KBM-7 (cell line): ENCODE measurements at regions not wholly inside any gene's neighbourhood (a gene's known extent, or its start where the extent isn't known, plus 50 kb on each side); places are given as distances from the start of the nearest gene placed in this dataset.
"Not testable (repeated sequence)": the region's sequence is repeated elsewhere in the genome, so short reads cannot be mapped to it uniquely, and the experiment has no call there.

ENCODE experiments used
- DNase-seq: peaks from one replicate; pipeline ENCODE4 v3.0.0-alpha.2; 2015
- in situ Hi-C: fragments of 300-500 bp; cut with MboI; formaldehyde crosslinking; loops from 2 replicates; pipeline ENCODE4 v1.14.3; 2020; ENCODE audit warnings: low sequenced_read_pairs, low pct_unique_long_range_greater_than_20kb, mixed read lengths

DNA sequence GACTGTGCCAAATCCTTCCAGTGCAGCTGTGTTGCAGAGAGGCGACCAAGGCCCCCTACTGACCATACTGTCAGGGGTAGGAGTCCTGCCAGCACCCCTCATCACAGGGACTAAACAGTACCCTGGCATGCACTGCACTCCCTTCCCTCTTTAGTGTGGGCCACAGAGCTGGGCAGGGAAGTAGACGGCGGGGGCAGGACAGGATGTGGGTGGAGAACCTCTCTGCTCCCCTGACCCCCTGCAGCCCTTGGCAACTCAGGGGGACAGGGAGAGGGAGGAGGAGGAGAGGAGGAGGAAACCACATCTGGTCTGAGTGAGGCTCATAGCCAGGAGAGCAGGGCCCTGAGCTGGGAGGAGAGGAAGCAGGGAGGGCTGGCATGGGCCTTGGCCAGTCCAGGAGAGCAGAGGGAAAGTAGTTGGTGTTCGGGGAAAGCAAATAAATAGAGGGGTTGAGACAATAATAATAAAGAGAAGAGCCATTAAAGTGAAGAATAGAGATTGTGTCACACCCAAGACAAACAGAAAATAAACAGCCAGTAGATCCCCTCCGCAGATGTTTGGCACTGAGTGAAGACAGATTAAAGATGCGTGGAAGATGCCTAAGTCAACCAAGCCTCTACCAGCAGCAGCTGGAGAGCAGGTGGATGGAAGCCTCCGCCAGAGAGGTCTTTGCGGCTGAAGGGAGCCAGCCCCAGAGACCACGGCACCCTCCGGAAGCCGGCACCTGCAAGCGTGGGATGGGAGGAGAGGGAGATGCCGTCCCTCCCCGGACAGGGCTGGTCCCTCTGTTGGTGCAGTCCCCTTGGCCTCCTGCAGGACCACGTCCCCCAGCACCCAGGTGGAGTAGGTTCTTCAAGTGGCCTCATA lies 61.5 kb downstream of the RPUSD4 start:
- in situ Hi-C loops, result no loop called here
- DNase-seq, result peak; percentile 33

DNA sequence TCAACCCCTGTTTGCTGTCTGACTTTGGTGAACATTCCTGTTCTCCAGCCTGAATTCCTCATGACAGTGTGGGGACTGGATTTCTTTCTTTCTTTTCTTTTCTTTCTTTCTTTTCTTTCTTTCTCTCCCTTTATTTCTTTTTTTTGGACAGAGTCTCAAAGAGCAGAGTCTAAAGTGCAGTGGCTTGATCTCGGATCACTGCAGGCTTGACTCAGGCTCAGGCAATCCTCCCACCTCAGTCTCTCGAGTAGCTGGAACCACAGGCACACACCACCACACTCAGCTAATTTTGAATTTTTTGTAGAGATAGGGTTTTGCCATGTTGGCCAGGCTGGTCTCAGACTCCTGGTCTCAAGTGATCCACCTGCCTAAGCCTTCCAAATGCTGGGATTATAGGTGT lies 63.1 kb downstream of the RPUSD4 start:
- in situ Hi-C loops, result no loop called here
- no peak for DNase-seq

DNA sequence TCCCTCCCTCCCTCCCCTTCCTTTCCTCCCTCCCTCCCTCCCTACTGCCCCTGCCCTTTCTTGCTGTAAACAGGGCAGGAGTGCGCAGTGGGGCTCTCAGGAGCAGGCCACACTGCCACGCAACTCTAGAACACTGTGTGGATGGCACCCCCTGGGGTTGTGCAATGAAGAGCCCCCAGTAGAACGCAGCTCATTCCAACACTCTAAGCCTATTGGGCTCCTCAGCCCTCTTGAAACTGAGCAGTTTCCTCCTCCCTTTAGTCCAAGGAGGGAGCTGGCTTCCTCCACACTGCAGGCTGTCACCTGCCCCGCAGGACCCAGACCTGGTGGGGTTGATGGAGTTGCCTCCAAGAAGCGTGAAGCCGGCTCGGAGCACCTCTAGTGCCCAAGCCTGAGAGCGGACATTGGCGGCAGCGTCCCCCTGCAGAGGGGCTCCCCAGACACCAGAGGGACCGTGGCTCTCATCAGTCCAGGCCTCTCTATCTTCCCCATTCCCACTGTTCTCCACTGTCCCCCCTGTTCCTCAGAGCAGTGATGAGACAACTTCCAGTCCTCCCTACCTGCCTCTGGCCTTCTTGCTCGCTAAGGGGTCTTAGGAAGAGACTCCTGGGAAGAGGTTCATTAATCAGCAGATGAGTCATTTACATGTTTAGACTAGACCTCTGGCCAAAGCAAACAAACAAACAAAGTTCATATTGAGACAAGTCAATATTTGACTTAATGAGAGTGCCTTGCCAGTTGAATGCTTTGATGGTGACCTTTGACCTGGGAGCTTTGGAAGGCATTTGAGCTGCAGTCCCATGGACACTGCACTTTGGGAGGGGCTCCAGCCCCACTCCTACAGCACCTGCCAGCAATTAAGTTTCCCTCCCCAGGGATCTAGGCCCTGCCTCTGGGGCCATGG lies 64.0 kb downstream of the RPUSD4 start:
- in situ Hi-C loops, result no loop called here
- DNase-seq, result no peak

DNA sequence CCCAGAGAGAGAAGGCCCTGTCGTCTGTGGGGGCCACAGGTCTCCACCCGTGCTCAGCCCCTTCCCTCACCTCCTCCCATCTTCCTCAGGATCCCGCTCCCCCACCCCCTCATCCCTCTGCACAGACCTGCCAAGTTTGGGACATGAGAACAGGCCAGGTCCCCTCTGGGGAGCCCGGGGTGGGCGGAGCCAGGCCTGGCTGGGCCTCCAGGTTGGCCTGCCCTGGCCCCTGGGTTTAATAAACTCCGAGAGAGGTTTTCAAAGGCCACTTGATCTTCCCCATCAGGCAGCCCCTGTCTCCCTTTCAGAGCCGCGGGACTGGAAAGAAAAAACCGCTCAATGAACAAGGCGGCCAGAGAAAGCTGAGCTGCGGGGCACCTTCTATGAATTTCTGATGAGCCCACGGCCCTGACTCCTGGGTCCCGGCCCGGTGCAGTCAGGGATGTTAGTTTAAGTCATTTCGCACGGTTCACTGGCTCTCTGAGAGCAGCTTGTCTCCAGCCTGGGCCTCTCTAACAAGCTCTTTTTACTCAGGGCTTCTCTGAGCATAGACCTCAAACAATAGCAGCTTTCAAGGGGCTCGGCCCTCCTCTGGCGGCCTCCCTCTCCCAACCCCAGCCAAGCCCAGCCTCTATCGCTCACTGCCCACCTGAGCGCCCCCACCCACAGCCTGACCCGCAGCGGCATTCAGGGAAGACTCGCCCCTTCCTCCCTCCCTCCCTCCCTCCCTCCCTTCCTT lies 64.8 kb downstream of the RPUSD4 start:
- in situ Hi-C loops, result no loop called here
- DNase-seq, result no peak

DNA sequence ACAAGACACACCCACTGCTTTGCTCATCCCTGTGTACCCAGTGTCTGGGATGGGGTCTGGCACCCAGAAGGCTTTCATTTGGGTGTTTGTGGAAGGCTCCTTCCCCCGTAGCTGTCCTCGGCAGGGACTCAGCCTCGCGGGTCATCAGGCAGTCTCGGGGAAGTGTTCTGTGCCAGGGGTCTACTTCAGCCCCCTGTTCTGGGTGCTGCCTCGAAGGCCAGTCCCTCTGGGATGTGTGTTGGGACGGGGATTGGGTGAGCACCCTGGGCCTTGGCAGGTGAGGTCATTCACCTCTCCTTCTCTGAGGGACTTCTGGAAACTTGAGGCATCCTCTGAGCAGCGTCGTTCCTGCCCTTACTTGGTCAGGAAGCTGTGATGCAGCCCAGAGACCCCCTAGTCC lies 65.5 kb downstream of the RPUSD4 start:
- no peak for DNase-seq
- in situ Hi-C loops, result no loop called here

DNA sequence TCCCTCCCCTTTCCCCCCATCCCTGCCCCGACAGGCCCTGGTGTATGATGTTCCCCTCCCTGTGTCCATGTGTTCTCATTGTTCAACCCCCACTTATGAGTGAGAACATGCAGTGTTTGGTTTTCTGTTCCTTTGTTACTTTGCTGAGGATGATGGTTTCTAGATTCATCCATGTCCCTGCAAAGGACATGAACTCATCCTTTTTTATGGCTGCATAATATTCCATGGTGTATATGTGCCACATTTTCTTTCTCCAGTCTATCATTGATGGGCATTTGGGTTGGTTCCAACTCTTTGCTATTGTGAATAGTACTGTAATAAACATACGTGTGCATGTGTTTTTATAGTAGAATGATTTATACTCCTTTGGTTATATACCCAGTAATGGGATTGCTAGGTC lies 68.0 kb downstream of the RPUSD4 start:
- DNase-seq, in situ Hi-C loops: not testable (repeated sequence)

DNA sequence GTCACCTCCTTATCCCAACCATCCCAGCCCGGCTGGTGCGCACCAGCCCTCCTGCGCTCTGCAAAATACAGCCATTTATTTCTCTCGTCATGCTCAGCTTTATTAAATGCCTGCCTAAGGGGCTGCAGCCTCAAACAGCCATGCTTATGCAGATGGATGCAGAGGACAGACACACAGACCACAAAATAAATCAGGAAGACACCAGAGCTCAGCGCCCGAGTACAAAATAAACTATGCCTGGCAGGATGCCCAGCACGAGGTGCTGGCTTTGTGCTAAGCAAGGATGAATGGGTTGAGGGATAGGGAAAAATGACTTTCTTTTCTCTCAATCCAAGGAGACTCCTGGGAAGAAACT lies 70.5 kb downstream of the RPUSD4 start:
- in situ Hi-C loops, result no loop called here
- DNase-seq, result no peak

GRCh38 chr11:126140201-126140925 lies 71.1 kb downstream of the RPUSD4 start:
- no peak for DNase-seq
- in situ Hi-C loops, result no loop called here

DNA sequence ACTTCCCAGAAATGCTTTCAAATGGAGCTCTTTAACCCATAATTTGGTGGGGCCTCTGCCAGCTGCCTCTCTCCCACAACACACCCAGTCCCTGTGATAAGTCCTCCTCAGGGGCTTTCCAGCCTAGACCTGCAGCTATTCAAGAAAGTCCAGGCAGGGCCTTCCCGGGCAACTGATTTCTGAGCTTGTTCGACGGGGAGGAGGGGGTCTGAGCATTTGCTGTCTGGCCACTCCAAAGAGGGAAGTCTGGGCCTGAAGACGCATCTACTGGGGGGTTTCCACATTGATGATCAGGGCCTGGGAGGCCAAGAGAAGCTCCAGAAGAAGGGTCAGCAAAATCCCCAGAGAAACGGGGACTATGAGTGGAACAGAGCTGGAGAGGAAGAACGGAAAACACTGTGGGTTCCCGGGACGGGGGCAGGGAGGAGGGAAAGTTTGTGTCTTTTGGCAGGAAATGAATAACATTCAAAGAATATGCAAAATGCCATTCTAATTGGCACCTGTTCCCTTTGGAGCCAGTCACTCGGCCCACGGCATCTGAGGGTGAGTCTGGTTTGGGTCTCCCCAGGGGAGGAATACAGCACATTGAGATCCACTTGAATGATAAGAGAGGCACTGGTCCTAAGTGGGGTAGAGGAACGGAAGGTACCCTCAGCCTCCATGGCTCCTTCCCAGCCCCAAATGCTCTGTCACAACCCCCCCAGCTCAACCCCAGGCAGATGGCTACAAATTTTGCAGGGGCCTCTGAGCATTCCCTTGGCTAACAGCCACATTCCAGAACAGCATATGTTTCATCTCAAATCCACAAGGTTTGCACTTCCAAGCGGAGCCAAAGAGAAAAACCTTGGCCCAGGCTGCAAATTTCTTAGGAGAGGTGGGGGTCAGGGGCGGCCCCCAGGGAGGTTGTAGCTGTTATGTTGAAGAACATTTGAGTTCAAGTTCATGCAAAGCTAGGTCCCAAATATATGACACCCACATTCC lies 72.0 kb downstream of the RPUSD4 start:
- in situ Hi-C loops, result no loop called here
- no peak for DNase-seq

DNA sequence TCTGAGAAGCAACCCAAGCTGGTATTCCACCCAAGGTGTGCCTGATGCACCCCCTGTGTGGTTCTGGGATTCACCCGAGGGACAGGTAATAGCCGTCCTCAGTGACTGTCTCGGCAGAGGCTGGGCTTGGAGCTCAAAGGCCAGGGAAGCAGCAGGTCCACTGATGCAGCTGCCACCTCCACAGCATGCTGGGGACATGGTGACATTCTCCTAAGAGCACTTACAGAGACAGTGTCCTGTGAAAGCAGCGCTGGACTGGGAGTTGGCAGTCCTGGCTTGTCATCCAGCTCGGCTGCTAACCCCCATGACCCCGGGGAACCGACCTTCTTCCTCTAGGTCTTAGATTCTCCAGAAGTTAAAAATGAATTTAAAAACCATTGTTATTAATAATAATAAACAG lies 72.8 kb downstream of the RPUSD4 start:
- in situ Hi-C loops, result no loop called here

DNA sequence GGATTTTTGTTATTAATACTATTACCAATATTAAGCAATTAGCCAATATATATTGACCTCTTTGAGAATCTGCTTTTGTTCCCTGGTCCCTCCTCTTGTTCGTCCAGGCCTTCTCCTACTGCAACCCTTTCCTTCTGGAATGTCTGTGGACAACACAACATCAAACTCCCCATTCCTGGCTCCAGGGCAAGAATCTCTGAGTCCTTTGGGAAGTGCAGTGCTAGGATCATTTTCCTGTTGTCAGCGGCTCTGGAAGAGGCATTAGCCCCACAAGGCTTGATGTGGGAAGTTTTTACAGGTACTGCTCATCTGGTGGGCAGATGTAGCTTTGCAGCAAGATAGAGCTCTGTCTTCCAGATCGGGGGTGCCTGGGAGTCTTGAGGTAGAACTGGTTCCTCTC lies 74.3 kb downstream of the RPUSD4 start:
- DNase-seq, result no peak
- in situ Hi-C loops, result no loop called here

More for the DNA sequence above, 72.8 kb downstream of the RPUSD4 start:
- DNase-seq, result no peak

DNA sequence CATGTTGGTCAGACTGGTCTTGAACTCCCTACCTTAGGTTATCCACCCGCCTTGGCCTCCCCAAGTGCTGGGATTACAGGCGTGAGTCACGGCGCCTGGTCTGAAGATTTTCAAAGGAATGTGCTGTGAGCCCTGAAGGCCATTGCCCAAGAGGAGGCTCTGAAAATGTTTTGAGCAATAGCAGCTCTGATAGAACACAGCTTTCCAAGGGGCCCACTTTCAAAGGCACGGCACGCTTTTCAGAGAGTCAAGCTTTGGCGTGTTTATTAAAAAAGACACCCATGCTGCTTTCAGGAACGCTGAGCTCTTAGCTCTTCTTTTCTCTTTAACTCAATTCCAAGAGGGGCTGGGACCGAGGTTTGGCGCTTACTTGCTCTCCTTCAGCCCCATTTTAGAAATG lies 73.8 kb upstream of the CDON start:
- no peak for DNase-seq
- in situ Hi-C loops, result no loop called here

DNA sequence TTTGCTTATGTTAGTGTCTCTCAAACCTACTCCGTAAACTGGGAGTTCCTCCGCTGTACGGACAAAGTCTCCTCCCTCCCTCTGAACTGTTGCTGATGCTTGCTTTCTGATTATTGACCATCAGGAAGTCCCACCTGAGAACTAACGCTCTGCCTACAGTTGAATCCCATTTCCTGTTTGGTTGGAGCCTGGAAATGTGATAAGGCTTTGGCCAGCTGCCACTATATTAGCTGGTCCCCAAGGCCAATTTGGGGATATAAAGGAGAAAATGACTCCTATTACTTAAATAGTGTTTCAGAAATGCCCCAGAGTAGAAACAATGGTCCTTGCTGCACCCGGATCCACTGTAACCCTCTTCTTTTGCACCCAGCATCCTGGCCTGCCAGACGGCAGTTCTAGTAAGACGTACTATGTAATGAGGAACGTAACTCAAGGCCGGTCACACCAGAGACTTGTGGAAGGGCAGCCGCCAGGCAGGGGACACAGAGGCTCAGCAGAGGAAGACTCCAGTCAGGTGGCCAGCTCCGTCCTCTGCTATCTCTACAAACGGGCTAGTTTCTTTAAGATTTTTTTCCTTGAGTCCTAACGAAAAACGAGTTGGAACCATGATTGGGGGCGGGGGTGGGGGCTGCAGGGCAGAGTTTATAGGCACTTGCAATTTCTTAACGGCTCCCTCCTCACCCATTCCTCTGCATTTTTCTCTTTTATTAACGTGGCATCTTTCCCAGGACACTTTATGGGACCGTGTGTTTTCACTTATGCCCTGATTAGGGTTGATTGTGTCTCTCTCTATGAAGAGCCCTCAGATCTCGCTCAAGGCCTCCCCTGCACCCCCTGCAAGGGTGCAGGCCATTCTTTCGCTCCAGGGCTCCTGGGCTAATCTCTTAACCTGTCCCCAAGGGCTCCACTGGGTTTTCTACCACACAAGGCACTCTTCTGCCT lies 72.8 kb upstream of the CDON start:
- DNase-seq, result no peak
- in situ Hi-C loops, result no loop called here

DNA sequence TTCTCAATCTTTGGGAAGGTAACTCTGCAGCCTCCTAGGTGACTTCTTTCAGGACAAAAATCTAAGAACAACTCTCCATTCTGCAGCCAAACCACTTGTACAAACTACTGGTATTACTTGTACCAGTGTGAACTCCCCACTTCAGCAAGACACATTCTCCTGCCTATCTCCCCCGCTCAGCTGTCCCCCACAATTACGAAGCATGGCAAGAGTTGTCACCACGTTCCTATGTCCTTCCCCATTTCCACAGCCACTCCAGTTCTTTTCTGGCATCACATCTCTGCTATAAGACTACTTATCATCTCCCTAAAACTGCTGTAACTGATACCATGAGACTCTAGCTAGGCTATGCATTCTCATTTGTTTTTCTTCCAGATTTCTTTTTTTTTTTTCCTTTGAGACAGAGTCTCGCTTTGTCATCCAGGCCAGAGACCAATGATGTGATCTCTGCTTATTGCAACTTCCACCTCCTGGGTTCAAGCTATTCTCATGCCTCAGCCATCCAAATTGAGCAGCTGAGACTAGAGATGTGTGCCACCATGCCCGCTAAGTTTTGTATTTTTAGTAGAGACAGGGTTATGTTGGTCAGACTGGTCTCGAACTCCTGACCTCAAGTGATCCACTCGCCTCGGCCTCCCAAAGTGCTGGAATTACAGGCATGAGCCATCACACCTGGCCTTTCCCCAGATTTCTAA lies 71.9 kb upstream of the CDON start:
- no peak for DNase-seq
- in situ Hi-C loops, result no loop called here

DNA sequence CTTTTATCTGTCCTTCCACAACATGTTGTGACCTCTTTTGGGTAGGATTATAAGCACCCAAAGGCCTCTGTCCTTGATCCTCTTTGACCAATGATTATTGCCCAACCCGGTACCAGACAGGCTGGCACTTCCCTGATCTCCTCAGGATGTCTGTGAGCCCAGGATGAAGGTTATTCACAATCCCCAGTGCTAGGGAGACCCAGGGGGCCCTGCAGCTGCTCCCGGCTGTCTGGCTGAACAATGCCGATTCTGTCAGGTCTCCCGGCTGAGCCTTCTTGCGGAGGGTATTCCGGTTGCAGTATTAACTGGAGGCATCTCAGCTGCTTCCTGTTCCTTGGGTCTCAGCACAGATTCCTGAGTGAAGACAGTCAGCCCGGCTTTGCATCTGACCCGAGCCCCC lies 71.2 kb upstream of the CDON start:
- DNase-seq, result no peak
- in situ Hi-C loops, result no loop called here

- in situ Hi-C loops, result no loop called here
- DNase-seq, result no peak
Measured at GRCh38 chr11:126132319-126132718, 69.7 kb upstream of the CDON start.
